NCI-H748 treated with DMSO at 0.1 percent for 48 hours (cell line): ENCODE measurements at regions not wholly inside any gene's neighbourhood (a gene's known extent, or its start where the extent isn't known, plus 50 kb on each side); places are given as distances from the start of the nearest gene placed in this dataset.

ENCODE experiments used
- DNase-seq: peaks from one replicate; lab custom pipeline; 2025; lab: John Stamatoyannopoulos, UW

DNA sequence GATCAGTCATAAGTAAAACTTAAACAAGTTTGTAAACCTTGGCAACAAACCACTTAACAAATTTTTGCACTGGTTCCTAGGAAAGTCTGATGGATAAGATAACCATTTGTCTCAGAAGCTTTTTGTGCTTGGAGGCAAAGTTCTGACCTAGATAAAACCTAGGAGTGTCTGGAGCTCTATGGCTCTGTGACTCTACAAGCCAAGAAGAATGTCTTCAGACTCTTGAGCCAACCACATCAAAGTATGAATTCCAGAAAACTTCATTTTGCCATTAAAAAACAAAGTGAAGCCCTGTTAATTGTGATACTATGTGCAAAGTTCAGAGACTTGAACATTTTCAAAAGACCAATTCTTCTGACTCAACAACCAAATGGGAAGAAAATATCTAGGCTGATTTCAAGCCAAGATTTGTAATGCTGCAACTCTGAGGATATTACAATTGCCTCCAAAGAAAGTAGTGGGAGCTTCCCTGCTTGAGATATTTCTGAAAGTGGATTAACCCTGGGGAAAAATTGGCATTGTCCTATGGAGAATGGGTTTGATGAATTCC is 158.1 kb upstream of the FOXQ1 start:
- no peak for DNase-seq

DNA sequence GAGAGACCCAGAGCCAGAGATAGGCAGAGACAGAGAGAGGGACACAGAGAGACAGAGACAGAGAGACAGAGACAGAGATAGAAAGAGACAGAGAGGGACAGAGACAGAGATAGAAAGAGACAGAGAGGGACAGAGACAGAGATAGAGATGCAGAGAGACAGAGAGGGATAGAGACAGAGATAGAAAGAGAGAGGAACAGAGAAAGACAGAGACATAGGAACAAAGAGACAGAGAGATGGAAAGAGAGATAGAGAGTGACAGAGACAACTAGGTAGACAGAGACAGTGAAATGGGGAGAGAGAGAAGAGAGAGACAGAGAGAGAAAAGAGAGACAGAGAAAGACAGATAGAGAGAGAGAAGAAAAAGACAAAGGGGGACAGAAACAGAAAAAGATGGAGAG is 165.4 kb upstream of the FOXQ1 start:
- no peak for DNase-seq

- DNase-seq: no peak
Measured at GRCh38 chr6:1145768-1146218, 166.1 kb upstream of the FOXQ1 start.

DNA sequence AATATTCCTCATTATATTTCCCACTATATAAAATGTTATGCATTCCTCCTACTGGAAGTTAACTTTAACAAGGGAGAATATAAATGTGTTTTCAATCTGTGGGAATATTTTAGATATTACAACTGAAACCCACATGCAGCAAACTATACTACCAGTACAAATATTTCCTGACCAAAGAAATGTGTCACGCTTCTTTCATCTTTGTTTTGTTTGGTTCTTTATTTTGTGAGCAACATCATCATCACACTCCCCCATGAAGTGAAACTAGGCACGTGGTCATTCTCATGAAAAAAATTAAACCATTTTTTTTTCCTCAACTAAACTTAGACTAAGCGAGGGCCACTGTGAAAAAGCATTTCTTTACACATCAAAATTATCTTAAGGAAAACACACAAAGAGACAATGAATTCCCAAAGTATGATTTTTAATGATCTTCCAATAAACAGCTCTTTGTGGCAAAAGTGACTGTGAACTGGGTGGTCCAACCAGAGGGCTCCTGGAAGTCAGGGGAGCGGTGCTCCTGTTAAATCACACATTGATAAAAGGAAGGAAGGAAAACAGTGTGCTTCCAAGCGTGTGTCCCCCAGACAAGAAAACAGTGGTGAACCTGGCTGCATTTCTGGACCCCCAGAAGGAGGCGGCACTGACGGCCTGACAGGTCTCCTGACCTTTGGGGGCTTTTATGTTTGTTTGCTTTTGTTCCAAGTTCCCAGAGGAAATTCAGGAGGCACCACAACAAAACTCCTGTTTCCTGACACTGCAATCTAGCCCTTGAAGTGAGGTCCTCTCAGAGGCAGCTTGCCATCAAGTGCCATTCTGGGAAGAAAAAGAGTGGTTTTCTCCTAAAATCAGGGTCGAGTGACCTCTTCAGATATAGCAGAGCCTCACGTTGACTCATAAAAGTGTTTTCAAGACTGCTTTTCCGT is 166.8 kb upstream of the FOXQ1 start:
- DNase-seq: no peak

GRCh38 chr6:1143655-1144054 is 168.2 kb upstream of the FOXQ1 start:
- DNase-seq: no peak

DNA sequence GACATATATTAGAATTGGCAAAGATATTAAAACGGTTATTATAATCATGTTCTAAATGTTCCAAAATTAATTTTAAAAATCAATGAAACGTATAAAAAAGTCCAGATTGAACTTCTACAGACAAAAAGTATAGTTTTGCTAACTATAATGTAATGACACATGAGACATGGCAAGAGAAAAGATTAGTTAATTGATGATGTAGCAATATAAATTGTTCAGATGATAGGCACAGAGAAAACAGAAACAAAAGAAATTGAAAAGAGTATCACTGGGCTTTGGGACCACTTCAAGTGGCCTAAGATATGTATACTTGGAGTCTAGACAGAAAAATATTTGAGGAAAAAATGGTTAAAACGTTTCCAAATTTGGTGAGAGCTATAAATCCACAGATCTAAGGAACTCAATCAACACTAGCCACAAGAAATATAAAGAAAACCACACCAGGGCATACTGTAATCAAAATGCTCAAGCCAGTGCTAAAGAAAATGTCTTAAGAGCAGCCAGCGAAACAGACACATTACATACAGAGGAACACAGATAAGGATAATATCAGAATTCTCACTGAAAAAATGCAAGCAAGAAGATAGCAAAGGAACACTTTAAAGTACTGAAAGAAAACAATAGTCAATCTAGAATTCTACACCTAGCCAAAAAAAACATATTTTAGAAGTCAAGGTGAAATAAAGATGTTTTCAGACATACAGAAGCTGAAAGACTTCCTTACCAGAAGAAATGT is 172.6 kb upstream of the FOXQ1 start:
- no peak for DNase-seq

GRCh38 chr6:1137849-1138248 is 174.0 kb upstream of the FOXQ1 start:
- DNase-seq: no peak

DNA sequence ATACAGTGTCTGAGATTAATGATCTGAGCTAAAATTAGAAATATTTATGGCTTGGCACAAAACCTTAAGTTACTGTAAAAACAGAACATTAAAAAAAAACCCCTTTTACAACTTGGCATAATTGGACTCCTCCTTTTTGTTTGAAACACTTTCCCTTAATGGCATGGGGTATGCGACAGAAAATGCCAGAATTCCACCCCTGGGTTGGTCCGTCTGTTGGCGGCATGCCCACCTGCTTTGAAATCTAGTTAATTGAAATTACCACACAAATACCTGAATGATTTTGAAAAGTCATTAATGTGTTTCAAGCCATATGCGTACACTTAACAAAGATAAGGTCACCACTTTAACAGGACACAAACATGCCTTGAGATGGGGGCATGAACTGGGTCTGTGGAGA is 175.1 kb upstream of the FOXQ1 start:
- DNase-seq: no peak

DNA sequence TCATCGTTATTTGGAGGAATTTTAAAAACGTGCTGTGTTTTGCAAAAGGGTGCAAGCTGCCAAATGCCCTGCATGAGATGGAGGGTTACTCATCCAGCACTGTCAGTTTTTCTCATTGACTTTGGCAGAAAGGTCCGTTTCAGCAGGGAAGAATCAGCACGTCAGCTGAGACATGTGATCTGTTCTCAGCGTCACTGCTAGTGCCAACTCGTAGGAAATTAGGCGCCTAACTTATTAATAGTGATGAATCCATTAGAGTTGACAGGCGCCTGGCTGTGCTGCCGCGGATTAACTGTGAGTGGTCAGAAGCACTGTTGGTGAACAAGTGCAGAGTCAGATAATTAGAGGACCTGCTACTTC is 175.5 kb upstream of the FOXQ1 start:
- DNase-seq: no peak

GRCh38 chr6:1135726-1136414 is 176.0 kb upstream of the FOXQ1 start:
- DNase-seq: no peak

DNA sequence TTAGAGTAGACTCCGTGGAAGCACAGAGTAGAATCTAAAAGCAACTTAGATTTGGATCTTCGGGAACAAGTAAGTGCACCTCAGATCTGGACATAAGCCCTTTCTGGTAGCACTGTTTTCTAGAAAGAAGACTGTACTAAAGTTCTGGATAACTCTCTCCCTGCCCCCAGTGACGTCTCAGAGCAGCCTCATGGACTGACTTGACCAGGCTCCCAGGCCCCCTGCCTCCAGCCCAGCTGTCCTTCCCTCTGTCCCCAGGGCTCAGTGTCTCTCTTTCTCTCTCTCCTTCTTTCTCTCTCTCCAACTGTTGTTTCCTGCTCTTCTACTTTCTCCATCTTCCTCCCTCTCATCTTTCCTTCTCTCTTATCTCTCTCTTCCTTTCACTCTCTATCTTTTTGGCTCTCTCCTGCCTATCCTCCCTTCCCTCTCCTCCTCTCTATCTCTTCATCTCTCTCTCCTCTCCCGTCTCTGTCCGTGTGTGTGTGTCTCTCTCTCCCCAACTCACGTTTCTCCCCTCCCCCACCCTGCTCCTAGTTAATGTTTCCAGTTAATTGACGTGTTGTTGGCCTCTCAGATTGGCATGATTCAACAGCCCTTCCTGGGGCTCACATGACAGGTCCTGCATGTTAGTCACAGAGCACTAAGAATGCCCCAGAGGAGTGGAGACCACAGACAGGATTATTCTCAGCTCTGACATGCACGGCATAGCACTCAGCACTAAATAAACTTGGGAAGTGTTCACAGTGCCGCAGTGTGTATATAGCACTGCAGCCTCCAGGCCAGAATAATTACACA is 180.4 kb upstream of the FOXQ1 start:
- DNase-seq: no peak

DNA sequence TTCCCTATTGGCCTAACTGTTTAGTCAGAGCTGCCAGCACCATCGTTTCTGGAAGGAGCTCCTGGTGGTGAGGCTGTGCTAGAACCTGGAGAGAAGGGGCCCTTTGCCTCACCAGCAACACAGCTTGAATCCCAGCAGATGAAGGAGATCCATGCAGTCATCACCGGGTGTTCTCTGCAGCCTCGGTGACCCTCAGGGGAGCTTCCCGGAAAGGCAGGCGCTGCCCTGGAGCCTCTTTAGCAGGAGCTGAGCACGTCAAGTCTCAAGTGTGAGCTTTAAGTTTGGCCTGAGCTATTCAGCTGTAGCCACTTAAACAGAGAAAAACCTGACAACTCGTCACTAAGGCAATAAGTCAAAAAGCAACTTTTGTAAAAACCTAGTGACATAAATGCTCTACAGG is 181.2 kb upstream of the FOXQ1 start:
- DNase-seq: no peak

DNA sequence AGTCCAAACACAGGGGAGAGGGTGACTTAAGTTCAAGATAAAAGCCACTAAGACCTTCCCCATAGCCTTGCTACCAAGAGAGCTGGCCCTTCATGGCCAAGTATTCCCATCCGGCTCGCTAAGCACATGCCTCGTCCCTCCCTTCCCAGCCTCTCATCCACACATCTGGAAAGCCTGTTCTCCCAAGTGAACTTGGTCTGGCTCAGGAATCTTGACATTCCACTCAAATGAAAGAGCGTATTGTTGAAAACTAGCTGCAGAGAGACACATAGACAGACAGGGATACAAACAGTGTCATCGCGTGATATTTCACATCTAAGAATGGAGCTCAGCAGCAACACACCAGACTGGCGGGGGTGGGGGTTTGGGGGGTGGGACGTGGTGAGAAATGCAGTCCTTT is 182.8 kb upstream of the FOXQ1 start:
- DNase-seq: no peak

- no peak for DNase-seq
Measured at GRCh38 chr6:1127597-1128288, 184.2 kb upstream of the FOXQ1 start.

DNA sequence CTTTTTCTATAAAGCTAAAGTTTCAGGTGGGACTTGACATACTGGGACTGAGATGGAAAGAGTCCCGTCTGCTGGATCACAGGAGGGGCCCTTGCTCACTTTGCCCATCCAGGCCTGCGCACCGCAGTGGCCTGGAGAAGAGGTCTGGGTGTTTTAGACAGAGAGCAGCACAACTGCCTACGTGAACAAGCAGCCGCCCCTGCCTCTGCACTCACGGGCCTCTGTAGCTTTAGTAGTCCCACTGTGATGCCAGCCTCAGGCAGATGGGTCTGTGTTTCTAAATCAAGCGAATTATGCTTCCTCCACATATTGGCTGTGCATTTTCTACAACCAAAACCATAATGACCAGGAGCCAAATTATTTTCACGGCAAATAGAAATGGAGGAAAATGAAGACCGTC is 184.8 kb upstream of the FOXQ1 start:
- no peak for DNase-seq

- DNase-seq: no peak
Measured at GRCh38 chr6:1126036-1126435, 185.9 kb upstream of the FOXQ1 start.

- no peak for DNase-seq
Measured at GRCh38 chr6:1125297-1125696, 186.6 kb upstream of the FOXQ1 start.

GRCh38 chr6:1124885-1125284 is 187.0 kb upstream of the FOXQ1 start:
- DNase-seq: no peak

GRCh38 chr6:1123386-1124375 is 188.2 kb upstream of the FOXQ1 start:
- no peak for DNase-seq

- no peak for DNase-seq
Measured at GRCh38 chr6:1122083-1122482, 189.8 kb upstream of the FOXQ1 start.
